AG09319 (cell line): ENCODE measurements at regions not wholly inside any gene's neighbourhood (a gene's known extent, or its start where the extent isn't known, plus 50 kb on each side); places are given as distances from the start of the nearest gene placed in this dataset.
"Not testable (repeated sequence)": the region's sequence is repeated elsewhere in the genome, so short reads cannot be mapped to it uniquely, and the experiment has no call there.

Source experiments
- DNase-seq: peaks from one replicate; pipeline ENCODE4 v3.0.0-alpha.2; 2010; ENCODE audit warnings: low read depth; ENCODE audit errors: extremely low read depth
- CTCF ChIP-seq: IDR thresholded peaks from 2 replicates; pipeline ENCODE4 v1.5.1; 2011; ENCODE audit warnings: low read depth, mild to moderate bottlenecking, inconsistent platforms, low read length, moderate library complexity

GRCh38 chr7:66426996-66427395 lies 201.7 kb upstream of the KCTD7 start:
- TF ChIP-seq CTCF = no peak
- no peak for DNase-seq

- no peak for DNase-seq
Measured at GRCh38 chr7:66427956-66428355, 200.7 kb upstream of the KCTD7 start.

GRCh38 chr7:66429498-66430163 lies 199.1 kb upstream of the KCTD7 start:
- DNase-seq = no peak

More at GRCh38 chr7:66427956-66428355, 200.7 kb upstream of the KCTD7 start:
- TF ChIP-seq CTCF = no peak

GRCh38 chr7:66430164-66430545 lies 198.5 kb upstream of the KCTD7 start:
- DNase-seq = no peak

More at GRCh38 chr7:66429498-66430163, 199.1 kb upstream of the KCTD7 start:
- no peak for TF ChIP-seq CTCF

GRCh38 chr7:66438703-66439405 lies 189.8 kb upstream of the KCTD7 start:
- DNase-seq = not testable (repeated sequence)

More at GRCh38 chr7:66430164-66430545, 198.5 kb upstream of the KCTD7 start:
- no peak for TF ChIP-seq CTCF

- TF ChIP-seq CTCF = no peak
- DNase-seq = no peak
Measured at GRCh38 chr7:66442385-66442784, 186.3 kb upstream of the KCTD7 start.

- DNase-seq = no peak
- TF ChIP-seq CTCF = no peak
Measured at GRCh38 chr7:66443946-66444345, 184.7 kb upstream of the KCTD7 start.

- DNase-seq = not testable (repeated sequence)
Measured at GRCh38 chr7:66447007-66447406, 181.7 kb upstream of the KCTD7 start.

- not testable (repeated sequence) for DNase-seq
Measured at GRCh38 chr7:66450814-66451213, 177.9 kb upstream of the KCTD7 start.

- not testable (repeated sequence) for DNase-seq
Measured at GRCh38 chr7:66451713-66452112, 177.0 kb upstream of the KCTD7 start.
